OCI-LY7 (cell line): ENCODE measurements at regions not wholly inside any gene's neighbourhood (a gene's known extent, or its start where the extent isn't known, plus 50 kb on each side); places are given as distances from the start of the nearest gene placed in this dataset.

Source experiments
- BruUV-seq: library from RNA; stranded (reverse); fragments of 400-500 nt; replicated peaks from 2 replicates; lab custom pipeline; 2021; lab: Mats Ljungman, UMichigan
- CTCF ChIA-PET: fragments of 300-600 bp; sonication (Branson Sonifier 250); formaldehyde crosslinking; loops from one replicate; lab custom pipeline; 2022; ENCODE audit warnings: antibody characterized with exemption; ENCODE audit not compliant: unreplicated experiment; lab: Charles Lee
- POLR2A ChIA-PET: fragments of 300-600 bp; sonication (Branson Sonifier 250); formaldehyde crosslinking; loops from one replicate; lab custom pipeline; 2022; ENCODE audit warnings: antibody characterized with exemption; lab: Charles Lee
- DNase-seq: peaks from one replicate; pipeline ENCODE4 v3.0.0-alpha.2; 2015; ENCODE audit warnings: low spot score
- H2AFZ ChIP-seq: fragments of 200-600 bp; sonication (generic), shearing (Covaris generic); 2 replicates; pipeline ENCODE4 v1.6.1; 2014; ENCODE audit warnings: mild to moderate bottlenecking, antibody characterized with exemption, low read length, moderate library complexity
- H3K27ac ChIP-seq: fragments of 200-600 bp; sonication (generic); 2 replicates; pipeline ENCODE4 v1.5.1; 2014; ENCODE audit warnings: mixed run types, low read depth, mild to moderate bottlenecking, moderate library complexity, low read length, inconsistent platforms; ENCODE audit not compliant: poor library complexity, severe bottlenecking
- H3K36me3 ChIP-seq: fragments of 200-600 bp; sonication (generic); 2 replicates; pipeline ENCODE4 v1.6.1; 2014; ENCODE audit warnings: mild to moderate bottlenecking, antibody characterized with exemption, low read length, moderate library complexity, mixed read lengths; ENCODE audit not compliant: insufficient read depth
- H3K4me1 ChIP-seq: fragments of 200-600 bp; sonication (generic); 2 replicates; pipeline ENCODE4 v1.5.1; 2014; ENCODE audit warnings: mild to moderate bottlenecking, low read length; ENCODE audit not compliant: insufficient read depth, poor library complexity, severe bottlenecking
- H3K4me2 ChIP-seq: fragments of 200-600 bp; sonication (generic); 2 replicates; pipeline ENCODE4 v1.6.1; 2014; ENCODE audit warnings: mild to moderate bottlenecking, low read length
- H3K4me3 ChIP-seq: fragments of 200-600 bp; sonication (generic); 2 replicates; pipeline ENCODE4 v1.5.1; 2014; ENCODE audit warnings: mild to moderate bottlenecking, low read depth, low read length; ENCODE audit not compliant: poor library complexity, severe bottlenecking
- H3K79me2 ChIP-seq: fragments of 200-600 bp; sonication (generic); 2 replicates; pipeline ENCODE4 v1.6.1; 2016; ENCODE audit warnings: low read depth, mild to moderate bottlenecking, low read length, moderate library complexity, mixed read lengths; ENCODE audit not compliant: insufficient read depth
- H3K9me2 ChIP-seq: fragments of 200-600 bp; sonication (generic); 2 replicates; pipeline ENCODE4 v1.6.1; 2016; ENCODE audit warnings: mild to moderate bottlenecking, low read length, mixed read lengths; ENCODE audit not compliant: insufficient read depth
- H3K9me3 ChIP-seq: fragments of 200-600 bp; sonication (generic); 2 replicates; pipeline ENCODE4 v1.6.1; 2014; ENCODE audit warnings: mild to moderate bottlenecking, mixed run types, low read length, mixed read lengths
- H4K20me1 ChIP-seq: fragments of 200-600 bp; sonication (generic); 2 replicates; pipeline ENCODE4 v1.6.1; 2014; ENCODE audit warnings: mild to moderate bottlenecking, antibody characterized with exemption, low read length, moderate library complexity, mixed read lengths; ENCODE audit not compliant: insufficient read depth
- CTCF ChIP-seq: fragments of 200-600 bp; sonication (generic); conservative IDR thresholded peaks from 2 replicates; pipeline ENCODE4 v1.5.1; 2014; ENCODE audit warnings: mild to moderate bottlenecking, antibody characterized with exemption, low read length, moderate library complexity, mixed read lengths
- EZH2phosphoT487 ChIP-seq: fragments of 200-600 bp; sonication (generic); IDR thresholded peaks from 2 replicates; pipeline ENCODE4 v1.6.1; 2018; ENCODE audit warnings: low read depth, borderline replicate concordance, mild to moderate bottlenecking, mixed run types, antibody characterized with exemption, low read length, moderate library complexity, mixed read lengths
- intact Hi-C: fragments of 100-400 bp; cut with micrococcal nuclease; formaldehyde crosslinking; loops from one replicate; pipeline ENCODE4 v1.10.0; 2022; ENCODE audit not compliant: unreplicated experiment

DNA sequence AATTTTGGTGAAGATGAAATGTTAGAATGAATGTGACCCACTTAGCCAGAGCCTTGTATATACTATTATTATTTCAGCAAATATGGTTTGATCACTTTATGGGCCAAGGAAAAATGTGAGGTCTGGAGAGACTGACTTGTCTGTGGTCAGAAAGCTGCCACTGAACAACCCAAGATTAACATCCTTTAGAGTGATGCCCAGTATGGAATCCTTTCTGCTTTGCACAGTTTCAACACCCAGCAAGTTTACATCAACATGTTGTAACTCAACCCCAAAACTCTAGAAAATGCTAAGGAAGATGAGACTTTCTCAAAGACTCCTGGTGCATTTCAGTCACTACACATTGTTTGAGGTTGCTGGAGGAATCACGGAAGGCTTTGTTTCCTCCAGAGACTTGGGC is 107.7 kb downstream of the SNX19 start:
- no peaks in the 10 kb centered on the region for H3K4me1 ChIP-seq

GRCh38 chr11:130813196-130813595 is 103.1 kb downstream of the SNX19 start:
- Histone ChIP-seq H3K4me1 (no peaks in the 10 kb centered on the region), H4K20me1 (no peaks in the 10 kb centered on the region), H3K9me3 (no peaks in the 10 kb centered on the region), H3K4me2 (no peak overlapping the region), H3K4me3 (no peak overlapping the region), H3K9me2 (no peaks in the 10 kb centered on the region), H3K36me3 (no peaks in the 10 kb centered on the region), H2AFZ (no peak overlapping the region), H3K27ac (no peak overlapping the region), H3K79me2 (no peaks in the 10 kb centered on the region)
- intact Hi-C loops: no loop called here
- TF ChIP-seq EZH2phosphoT487 (no peak), CTCF (no peak)
- ChIA-PET CTCF (no interaction called here), POLR2A (interaction anchor here (1.0 kb wide), 1 partner anchor 94 kb away, joined by 4 read pairs; no protein-coding TSS in a partner anchor)
- DNase-seq: no peak
- BruUV-seq: no TSS peak

More for the DNA sequence above, 107.7 kb downstream of the SNX19 start:
- Histone ChIP-seq H3K79me2 (no peaks in the 10 kb centered on the region), H3K9me3 (no peaks in the 10 kb centered on the region), H3K27ac (no peak overlapping the region), H3K4me3 (no peak overlapping the region), H4K20me1 (no peaks in the 10 kb centered on the region), H3K36me3 (no peaks in the 10 kb centered on the region), H3K4me2 (no peak overlapping the region), H2AFZ (no peak overlapping the region), H3K9me2 (no peaks in the 10 kb centered on the region)
- no peak for TF ChIP-seq EZH2phosphoT487
- no peak for TF ChIP-seq CTCF
- no TSS peak for BruUV-seq
- intact Hi-C loops: no loop called here
- no peak for DNase-seq
- CTCF ChIA-PET: no interaction called here
- POLR2A ChIA-PET: no interaction called here

GRCh38 chr11:130813638-130814037 is 102.6 kb downstream of the SNX19 start:
- no peak overlapping the region for H2AFZ ChIP-seq
- TF ChIP-seq EZH2phosphoT487 (no peak), CTCF (no peak)

More at GRCh38 chr11:130813638-130814037, 102.6 kb downstream of the SNX19 start:
- BruUV-seq: no TSS peak
- H3K4me3 ChIP-seq: no peak overlapping the region
- no peaks in the 10 kb centered on the region for H3K9me3 ChIP-seq
- intact Hi-C loops: no loop called here
- H3K9me2 ChIP-seq: no peaks in the 10 kb centered on the region
- no peak for DNase-seq
- H3K79me2 ChIP-seq: no peaks in the 10 kb centered on the region
- H3K27ac ChIP-seq: no peak overlapping the region
- H3K4me1 ChIP-seq: no peaks in the 10 kb centered on the region
- POLR2A ChIA-PET: no interaction called here
- no peak overlapping the region for H3K4me2 ChIP-seq
- H4K20me1 ChIP-seq: no peaks in the 10 kb centered on the region
- CTCF ChIA-PET: no interaction called here
- no peaks in the 10 kb centered on the region for H3K36me3 ChIP-seq
